ENCODE measurements at regions not wholly inside any gene's neighbourhood (a gene's known extent, or its start where the extent isn't known, plus 50 kb on each side); places are given as distances from the start of the nearest gene placed in this dataset.

- H3K4me3 ChIP-seq (ENCODE audit: low read depth, low read length), result no peak overlapping the region
- peak; percentile 17 for DNase-seq (ENCODE audit: low read depth)
- TF ChIP-seq, protein P1, sequence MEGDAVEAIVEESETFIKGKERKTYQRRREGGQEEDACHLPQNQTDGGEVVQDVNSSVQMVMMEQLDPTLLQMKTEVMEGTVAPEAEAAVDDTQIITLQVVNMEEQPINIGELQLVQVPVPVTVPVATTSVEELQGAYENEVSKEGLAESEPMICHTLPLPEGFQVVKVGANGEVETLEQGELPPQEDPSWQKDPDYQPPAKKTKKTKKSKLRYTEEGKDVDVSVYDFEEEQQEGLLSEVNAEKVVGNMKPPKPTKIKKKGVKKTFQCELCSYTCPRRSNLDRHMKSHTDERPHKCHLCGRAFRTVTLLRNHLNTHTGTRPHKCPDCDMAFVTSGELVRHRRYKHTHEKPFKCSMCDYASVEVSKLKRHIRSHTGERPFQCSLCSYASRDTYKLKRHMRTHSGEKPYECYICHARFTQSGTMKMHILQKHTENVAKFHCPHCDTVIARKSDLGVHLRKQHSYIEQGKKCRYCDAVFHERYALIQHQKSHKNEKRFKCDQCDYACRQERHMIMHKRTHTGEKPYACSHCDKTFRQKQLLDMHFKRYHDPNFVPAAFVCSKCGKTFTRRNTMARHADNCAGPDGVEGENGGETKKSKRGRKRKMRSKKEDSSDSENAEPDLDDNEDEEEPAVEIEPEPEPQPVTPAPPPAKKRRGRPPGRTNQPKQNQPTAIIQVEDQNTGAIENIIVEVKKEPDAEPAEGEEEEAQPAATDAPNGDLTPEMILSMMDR (IDR thresholded peaks at IDR 0.05; ENCODE audit: insufficient read depth, low read depth, low read length, missing control alignments), result no peak
These were observed 125.0 kb upstream of the TBL1X start for GRCh38 chrX:9339603-9340491.

DNA sequence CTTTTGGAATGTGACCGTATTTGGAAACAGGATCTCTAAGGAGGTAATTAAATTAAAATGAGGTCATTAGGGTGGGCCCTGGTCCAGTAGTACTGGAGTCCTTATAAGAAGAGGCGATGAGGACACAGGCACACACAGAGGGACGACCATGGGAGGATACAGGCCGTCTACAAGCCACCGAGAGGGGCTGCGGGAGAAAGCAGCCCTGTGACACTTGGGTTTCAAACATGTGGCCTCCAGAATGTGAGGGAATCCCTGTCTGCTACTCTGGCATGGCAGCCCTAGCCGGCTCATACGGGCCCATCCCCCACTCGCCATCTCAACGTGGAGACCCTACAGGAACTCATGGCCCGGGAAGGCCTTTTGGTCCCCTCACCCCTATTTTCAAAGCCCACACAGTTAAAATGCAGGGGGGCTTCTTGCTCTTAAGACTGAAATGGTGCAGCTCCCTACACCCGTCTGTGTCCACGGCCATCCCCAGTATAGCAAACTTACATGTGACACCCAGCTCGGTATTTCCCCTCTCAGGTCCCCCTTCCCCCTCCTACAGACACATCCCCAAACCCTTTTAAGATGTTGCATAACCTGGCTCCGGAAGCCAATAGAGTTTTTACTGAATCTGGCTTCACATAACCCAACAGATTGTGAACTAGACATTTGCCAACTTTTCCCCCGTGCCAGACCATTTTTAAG, 124.1 kb upstream of the TBL1X start:
- DNase-seq (ENCODE audit: low read depth), result peak; percentile 55
- TF ChIP-seq, protein P1 (IDR thresholded peaks at IDR 0.05; ENCODE audit: insufficient read depth, low read depth, low read length, missing control alignments), result no peak
- H3K4me3 ChIP-seq (ENCODE audit: low read depth, low read length), result no peak overlapping the region

DNA sequence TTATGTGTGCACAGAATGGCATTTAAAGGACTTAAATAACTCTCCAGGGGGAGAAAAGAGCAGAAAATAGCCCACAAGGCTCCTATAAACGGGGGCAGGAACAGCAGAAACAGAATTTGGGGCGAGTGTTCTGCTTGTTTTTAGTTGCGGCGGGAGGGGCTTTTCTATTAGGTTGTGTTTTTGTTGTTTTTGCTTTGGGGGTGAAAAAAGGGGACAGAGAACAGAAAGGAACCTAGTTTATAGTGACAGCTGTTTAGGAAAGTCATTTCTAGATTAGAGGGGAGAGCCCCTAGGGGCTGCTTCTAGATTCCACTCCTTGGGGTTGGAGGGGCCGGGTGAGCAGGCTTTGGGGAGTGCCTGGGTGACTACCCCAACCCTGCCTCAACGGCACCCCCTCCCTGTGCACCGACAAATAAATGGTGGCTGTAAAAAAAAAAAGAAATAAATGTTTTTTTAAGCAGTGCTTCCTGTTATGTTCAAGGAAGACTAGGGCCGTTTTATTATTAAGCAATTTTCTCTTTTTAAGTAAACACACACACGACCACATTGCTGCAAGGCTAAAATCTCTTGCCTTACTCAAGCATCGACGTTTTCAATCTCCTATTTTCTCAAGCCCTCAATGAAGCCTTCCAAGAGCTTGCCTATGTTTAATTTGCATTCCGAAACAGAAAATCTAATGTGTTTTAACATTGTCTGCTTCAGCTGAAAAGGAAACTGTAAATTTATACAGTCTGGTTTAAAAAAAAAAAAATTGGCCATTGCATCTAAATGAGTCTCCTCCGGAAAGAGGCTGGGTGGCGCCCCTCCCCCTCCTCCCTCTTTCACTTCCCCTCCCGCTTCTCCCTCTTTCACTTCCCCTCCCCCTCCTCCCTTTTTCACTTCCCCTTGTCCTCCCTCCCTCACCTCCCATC, 123.3 kb upstream of the TBL1X start:
- peak; percentile 86 for DNase-seq (ENCODE audit: low read depth)
- TF ChIP-seq, protein P1 (IDR thresholded peaks at IDR 0.05; ENCODE audit: insufficient read depth, low read depth, low read length, missing control alignments), result no peak
- H3K4me3 ChIP-seq (ENCODE audit: low read depth, low read length), result no peak overlapping the region; the same call in 1 of the 2 replicates

- H3K4me3 ChIP-seq (ENCODE audit: low read depth, low read length), result no peak overlapping the region
- DNase-seq (ENCODE audit: low read depth), result peak; percentile 8
These were observed 122.3 kb upstream of the TBL1X start for GRCh38 chrX:9342561-9343051.

GRCh38 chrX:9343971-9344370, 120.9 kb upstream of the TBL1X start:
- no peak for DNase-seq (ENCODE audit: low read depth)
- H3K4me3 ChIP-seq (ENCODE audit: low read depth, low read length), result no peak overlapping the region
- TF ChIP-seq, protein P1 (IDR thresholded peaks at IDR 0.05; ENCODE audit: insufficient read depth, low read depth, low read length, missing control alignments), result no peak

More at GRCh38 chrX:9342561-9343051, 122.3 kb upstream of the TBL1X start:
- TF ChIP-seq, protein P1 (IDR thresholded peaks at IDR 0.05; ENCODE audit: insufficient read depth, low read depth, low read length, missing control alignments), result no peak

GRCh38 chrX:9345957-9346356, 118.9 kb upstream of the TBL1X start:
- TF ChIP-seq, protein P1 (IDR thresholded peaks at IDR 0.05; ENCODE audit: insufficient read depth, low read depth, low read length, missing control alignments), result no peak
- no peak for DNase-seq (ENCODE audit: low read depth)
- no peak overlapping the region for H3K4me3 ChIP-seq (ENCODE audit: low read depth, low read length)
